Fibroblast of skin of left biceps (primary cell): ENCODE measurements at regions not wholly inside any gene's neighbourhood (a gene's known extent, or its start where the extent isn't known, plus 50 kb on each side); places are given as distances from the start of the nearest gene placed in this dataset.

Experiments
- DNase-seq, 2 experiments: peaks; one replicate each; pipeline ENCODE4 v3.0.0-alpha.2; 2013; ENCODE audit warnings: low read depth in 2 of 2

DNA sequence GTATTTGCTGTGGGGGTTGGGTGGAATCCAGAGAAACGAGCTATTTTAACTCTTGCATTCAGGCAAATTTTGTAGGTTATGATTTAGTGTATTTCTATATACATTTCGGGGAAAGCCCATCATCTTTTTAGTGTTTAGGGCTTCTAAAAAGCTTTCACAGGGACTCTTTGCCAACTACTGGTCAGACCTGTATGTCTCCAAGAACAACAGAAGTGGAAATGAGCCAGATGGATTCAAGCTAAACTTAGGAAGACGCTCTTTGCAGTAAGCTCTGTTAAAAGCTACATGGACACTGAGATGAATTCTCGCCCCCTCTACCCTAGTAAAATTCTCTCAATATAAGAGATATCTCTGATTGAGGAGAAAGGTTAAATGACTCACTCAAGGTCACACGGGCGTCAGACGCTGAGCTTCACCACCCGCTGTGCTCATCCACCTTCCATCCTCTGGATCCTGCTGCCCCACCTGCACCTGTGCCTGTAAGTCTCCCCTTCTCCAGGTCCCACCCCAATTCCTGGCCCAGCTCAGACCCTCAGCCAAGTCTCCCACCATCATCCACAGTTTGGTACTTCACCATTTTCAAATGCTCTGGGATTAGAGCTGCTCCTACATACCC, 85.6 kb downstream of the MARCHF4 start:
- DNase-seq: no peak

DNA sequence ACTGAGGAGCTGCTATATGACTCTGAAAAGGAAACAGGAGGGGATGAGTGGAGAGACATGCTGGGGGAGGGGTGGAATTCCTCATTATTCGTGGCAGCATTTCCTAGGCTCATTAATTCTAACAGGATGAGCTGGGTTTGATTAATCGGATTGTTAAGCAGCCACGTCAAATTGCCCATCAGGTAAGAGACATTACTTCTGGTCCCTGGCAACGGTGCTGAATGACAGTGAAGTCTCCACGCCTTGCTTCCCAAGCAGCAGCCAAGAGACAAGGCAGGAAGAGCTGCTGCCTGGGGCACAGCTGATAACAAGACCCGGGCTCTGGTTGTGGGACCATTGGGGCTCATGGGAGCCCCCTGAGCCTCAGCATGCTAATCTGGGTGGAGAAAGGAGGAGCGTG, 86.6 kb downstream of the MARCHF4 start:
- no peak for DNase-seq

DNA sequence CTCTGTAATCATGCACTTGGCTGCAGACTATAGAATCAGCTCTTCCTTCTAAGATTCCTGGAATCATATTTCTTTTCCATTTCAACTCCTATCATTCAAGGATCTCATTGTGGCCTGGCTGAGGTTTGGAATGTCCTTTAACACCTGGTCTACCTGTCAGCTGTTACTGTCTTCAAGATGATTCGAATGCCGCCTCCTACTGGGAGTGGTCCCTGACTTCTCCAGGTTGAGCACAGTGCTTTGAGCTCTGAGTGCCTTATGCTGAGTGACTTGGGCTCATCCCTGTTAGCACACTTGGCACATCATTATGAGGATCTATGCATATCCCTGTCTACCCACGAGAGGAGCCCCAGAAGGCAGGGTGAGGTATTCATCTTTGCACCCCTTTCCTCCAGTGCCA, 87.6 kb downstream of the MARCHF4 start:
- DNase-seq: no peak

DNA sequence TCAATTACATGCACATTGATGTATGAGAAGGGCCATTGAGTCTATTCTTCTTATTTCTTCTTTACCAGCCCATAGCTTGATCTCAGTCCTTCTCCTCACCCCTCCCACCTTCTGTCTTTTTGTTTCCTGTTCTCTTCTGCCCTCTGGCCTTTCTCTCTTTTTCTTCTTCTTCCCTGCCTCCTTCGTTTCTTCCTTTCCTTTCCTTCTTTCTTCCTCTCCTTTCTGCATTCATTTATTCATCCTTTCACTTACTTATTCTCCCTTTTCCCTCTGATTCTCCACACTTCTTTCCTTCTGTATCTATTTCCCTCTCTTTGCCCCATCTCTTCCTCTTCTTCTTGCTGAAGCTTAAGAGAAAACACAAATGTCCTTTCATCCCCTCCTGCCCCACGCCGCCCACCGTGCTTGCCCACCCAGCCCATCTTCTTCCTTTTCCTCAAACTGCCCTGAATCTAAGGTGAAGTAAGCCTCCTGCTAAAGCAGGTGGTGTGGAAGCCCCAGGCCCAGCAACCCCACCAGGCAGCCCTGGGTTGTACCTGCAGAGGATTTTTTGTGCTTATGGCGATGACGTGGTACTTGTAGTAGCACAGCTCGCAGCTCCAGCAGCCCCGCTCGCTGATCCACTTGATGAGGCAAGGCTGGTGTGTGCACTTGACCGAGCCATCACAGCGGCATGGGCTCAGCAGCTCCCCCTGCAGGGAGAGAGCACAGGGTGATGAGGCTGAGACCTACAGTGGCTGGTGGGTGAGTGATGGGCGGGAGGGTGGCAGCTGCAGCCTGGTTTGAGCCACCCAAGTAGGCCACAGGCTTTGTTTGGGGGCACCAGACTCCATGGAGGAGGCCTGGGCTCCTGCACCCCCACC, 89.0 kb downstream of the MARCHF4 start:
- no peak for DNase-seq

DNA sequence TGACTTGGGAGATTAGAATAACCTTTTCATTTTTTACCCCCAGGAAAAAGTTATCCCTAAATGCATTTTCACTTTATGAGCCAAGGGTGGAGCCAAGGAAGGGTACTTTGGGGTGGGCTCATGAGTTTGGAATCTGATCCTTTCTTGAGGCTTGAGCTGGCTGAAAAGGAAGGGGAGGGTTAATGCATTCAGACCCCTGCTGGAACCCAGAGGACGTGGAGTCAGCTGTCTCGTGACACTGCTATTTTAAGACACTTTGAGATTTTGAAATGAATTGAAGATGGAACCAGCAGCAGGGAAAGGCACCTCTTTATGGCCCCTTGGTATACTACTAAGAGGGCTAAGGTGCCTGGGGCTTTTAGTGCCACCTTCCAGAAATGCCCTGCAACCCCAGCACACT, 90.4 kb downstream of the MARCHF4 start:
- DNase-seq: no peak

DNA sequence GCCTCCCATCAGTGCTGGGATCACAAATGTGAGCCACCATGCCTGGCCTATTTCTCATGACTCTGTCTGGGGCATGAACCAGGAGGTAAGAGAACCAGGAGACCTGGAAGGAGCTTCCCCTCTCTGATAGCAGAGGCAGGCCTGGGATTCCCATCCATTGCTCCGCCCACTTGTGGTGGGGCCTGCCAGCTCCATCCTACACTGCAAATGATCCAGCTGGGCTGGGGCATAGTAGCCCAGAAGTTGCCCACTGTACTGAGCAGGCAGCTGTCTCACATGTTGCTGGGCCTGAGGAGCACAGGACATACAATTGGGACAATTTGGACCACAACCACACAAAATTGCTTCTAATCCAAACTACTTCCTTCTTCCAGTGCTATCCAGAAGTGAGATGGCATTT, 91.0 kb downstream of the MARCHF4 start:
- DNase-seq: no peak

DNA sequence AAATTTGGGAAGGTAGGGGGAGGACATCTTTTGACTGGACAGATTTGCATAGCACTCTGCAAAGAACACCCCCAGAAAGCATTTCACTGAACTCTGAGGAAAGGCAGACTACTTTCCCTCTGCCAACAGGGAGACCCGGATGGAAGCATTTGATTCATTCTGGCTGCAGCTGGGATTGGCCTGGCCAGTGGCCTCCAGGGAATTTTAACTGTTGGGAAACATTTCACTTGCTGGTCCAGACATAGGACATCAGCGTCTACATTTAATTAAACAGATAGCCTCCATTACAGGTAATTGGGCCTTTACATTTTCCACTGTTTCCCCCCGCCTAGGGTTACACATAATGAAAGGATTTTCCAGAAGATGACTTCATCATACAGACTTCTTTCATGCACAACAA, 92.8 kb downstream of the MARCHF4 start:
- DNase-seq: no peak

DNA sequence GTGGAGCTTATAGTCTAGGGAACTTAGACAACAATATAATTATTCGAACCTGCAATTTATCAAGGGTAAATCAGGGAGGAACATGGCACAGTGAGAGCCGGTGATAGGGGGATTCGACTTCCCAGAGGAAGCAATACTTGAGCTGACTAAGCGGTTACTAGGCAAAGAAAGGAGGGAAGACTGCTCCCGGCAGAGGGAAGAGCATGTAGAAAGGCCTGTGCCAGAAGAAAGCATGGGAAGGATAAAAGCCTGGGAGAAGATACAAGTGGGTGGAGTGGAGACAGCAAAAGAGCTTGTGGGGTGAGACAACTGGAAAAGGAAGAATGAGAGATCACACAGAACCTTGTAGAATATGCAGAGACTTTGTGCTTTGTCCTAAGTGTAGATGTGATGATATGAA, 93.3 kb downstream of the MARCHF4 start:
- no peak for DNase-seq

DNA sequence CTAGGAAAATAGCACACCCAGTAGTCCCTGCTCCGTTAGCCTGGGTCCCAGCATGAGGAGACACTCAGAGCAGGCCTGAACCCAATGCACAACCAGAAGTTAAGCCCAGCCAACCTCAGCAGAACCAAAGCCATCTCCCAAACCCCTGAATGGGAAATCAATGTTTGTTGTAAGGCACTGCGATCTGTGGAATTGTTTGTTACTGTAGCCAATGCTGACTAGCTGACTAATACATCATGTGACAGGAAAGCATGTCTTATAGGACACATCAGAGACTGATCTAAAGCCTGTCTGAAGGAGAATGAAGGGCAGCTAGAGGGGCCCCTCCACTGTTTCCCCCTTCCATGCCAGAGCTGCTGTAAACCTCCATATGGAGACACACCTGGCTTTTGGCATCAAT, 96.4 kb downstream of the MARCHF4 start:
- DNase-seq: no peak

DNA sequence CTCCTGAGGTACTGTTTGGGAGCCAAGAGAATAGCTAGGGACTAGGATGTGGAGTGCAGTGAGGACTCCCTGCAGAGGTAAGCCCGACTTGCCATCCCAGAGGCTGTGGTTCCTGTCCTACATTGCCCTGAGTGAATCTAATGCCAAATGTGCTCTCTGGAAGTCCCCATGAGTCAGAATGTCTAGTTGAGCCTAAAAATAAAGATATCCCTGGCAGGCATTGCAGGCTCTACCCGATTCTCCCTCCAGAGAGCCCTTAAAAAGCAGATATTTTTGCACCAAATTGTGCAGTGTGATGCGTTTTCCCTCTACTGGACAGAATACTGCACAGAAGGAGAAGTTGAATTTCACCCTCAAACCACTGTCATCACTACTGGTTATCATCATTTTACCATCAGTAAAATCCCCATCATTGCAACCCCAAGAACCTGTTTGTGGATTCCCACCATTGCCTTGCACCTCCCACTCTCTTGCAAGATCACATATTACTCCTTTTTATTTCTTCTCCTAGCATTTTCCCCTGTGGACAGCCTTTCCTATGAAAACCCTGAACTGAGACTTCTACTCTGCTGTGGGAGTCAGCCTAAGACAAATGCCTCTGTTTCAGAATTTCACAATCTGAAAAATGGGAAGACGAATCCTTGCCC, 98.0 kb downstream of the MARCHF4 start:
- no peak for DNase-seq

DNA sequence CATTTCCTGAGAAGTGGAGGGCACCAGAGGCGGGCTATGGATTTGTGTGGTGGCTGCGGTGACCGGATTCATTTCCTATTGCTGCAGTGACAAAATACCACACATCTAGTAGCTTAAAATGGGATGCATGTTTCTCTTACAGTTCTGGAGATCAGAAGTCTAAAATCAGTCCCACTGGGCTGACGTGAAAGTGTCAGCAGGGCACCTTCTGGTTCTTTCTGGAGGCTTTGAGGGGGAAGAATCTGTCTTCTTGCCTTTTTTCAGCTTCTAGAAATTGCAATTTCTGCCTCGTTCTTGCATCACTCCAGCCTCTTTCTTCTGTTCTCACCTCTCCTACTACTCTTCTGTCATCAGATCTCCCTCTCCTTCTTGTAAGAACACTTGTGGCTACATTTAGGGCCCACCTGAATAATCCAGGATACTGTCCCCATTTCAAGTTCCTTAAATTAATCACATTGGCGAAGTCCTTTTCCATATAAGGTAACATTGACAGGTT, 111.2 kb downstream of the MARCHF4 start:
- no peak for DNase-seq

DNA sequence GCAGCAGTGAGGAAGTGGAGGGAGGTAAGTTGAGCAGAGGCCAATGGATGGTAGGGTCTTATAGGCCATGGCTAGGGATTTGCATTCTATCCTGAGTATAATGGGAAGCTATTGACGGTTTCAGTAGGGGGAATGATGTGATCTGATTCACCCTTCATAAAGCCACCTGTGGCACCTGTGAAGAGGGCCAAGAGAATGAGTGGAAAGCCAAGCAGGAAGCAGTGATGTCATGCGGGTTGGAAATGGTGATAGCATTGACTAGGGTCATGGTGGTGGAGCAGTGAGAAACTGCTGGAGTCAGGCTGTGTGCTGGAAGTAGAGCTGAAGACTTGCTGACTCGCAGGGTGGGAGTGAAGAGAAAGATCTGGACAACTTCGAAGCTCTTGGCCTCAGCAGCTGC, 111.7 kb downstream of the MARCHF4 start:
- DNase-seq: no peak

DNA sequence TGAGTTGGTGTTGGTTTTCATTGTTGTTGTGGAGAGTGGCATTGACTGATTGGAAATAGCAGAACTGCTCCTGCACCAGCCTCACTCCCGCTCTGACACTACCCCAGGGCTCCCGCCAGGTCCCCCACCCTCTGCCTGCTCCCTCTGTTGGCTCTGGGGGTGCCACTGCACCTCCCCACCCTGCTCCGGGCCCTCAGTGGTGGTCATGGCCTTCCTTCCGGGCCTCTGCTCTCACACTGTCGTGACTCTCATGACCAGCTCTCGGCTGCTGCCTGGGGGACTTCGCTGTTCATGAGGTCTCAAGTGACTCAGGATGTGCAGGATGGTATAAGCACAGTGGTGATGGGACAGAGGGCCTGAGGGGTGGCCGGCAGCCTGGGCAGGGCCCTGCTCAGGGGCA, 113.2 kb downstream of the MARCHF4 start:
- no peak for DNase-seq

DNA sequence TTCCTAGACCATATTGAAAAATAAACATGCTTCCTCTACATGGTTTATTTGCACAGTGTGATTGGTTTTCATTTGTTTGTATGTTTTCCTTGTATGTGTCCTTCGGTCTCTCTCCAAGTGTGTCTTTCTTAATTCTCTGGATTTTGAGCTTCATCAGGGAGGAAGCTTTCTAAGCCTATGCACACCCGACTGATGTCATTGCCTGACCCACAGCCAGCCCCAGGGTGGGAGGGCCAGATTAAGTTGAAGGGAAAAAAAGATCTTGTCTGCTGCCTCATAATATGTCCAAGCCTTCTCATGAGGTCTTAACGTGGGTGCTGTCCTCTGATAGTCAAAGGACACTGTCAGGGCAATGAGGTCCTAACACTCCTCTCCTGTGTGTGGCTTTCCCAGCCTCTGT, 115.2 kb downstream of the MARCHF4 start:
- no peak for DNase-seq
